Neural cell (in vitro differentiated cells): ENCODE measurements at regions not wholly inside any gene's neighbourhood (a gene's known extent, or its start where the extent isn't known, plus 50 kb on each side); places are given as distances from the start of the nearest gene placed in this dataset.

Source experiments
- H2AFZ ChIP-seq: fragments of 200-600, 300-800 bp; sonication (generic), shearing (Covaris generic); 2 replicates; pipeline ENCODE4 v1.6.0; 2014; ENCODE audit warnings: low read depth, mild to moderate bottlenecking, antibody characterized with exemption, low read length, moderate library complexity
- H3F3A ChIP-seq: fragments of 200-600 bp; shearing (Covaris generic); 2 replicates; pipeline ENCODE4 v1.6.1; 2016; ENCODE audit warnings: mild to moderate bottlenecking, moderate library complexity, mixed read lengths, antibody characterized with exemption, low read length; ENCODE audit not compliant: insufficient read depth, poor library complexity, severe bottlenecking
- H3K27ac ChIP-seq: fragments of 200-600, 300-800 bp; sonication (generic), shearing (Covaris generic); 2 replicates; pipeline ENCODE4 v1.5.1; 2014; ENCODE audit warnings: mild to moderate bottlenecking, low read length, moderate library complexity
- H3K27me3 ChIP-seq: fragments of 300-800, 200-600 bp; sonication (generic), shearing (Covaris generic); 2 replicates; pipeline ENCODE4 v1.6.0; 2014; ENCODE audit warnings: mild to moderate bottlenecking, low read depth, low read length, moderate library complexity; ENCODE audit not compliant: insufficient read depth
- H3K36me3 ChIP-seq: fragments of 300-800, 200-600 bp; sonication (generic), shearing (Covaris generic); 2 replicates; pipeline ENCODE4 v1.5.1; 2014; ENCODE audit warnings: mild to moderate bottlenecking, antibody characterized with exemption, low read length, moderate library complexity; ENCODE audit not compliant: insufficient read depth
- H3K4me2 ChIP-seq: fragments of 300-800, 200-600 bp; sonication (generic), shearing (Covaris generic); 2 replicates; pipeline ENCODE4 v1.6.0; 2014; ENCODE audit warnings: mild to moderate bottlenecking, low read length
- H3K4me3 ChIP-seq: fragments of 300-800, 200-600 bp; sonication (generic), shearing (Covaris generic); 2 replicates; pipeline ENCODE4 v1.5.1; 2014; ENCODE audit warnings: mild to moderate bottlenecking, low read length, moderate library complexity
- H3K79me2 ChIP-seq: fragments of 200-600 bp; shearing (Covaris generic); replicated peaks from 2 replicates; pipeline ENCODE4 v1.6.0; 2014; ENCODE audit warnings: mild to moderate bottlenecking, low read length, moderate library complexity; ENCODE audit not compliant: insufficient read depth
- H3K9ac ChIP-seq: fragments of 300-800, 200-600 bp; sonication (generic), shearing (Covaris generic); 2 replicates; pipeline ENCODE4 v1.6.1; 2016; ENCODE audit warnings: mild to moderate bottlenecking, low read length, mixed read lengths
- H3K9me2 ChIP-seq: fragments of 200-600 bp; shearing (Covaris generic); 2 replicates; pipeline ENCODE4 v1.6.1; 2016; ENCODE audit warnings: mild to moderate bottlenecking, low read length, mixed read lengths; ENCODE audit not compliant: insufficient read depth
- H3K9me3 ChIP-seq: fragments of 200-600, 300-800 bp; sonication (generic), shearing (Covaris generic); 2 replicates; pipeline ENCODE4 v1.6.1; 2016; ENCODE audit warnings: mild to moderate bottlenecking, mixed run types, low read length, moderate library complexity, mixed read lengths
- H4K20me1 ChIP-seq: fragments of 200-600 bp; shearing (Covaris generic); 2 replicates; pipeline ENCODE4 v1.6.1; 2016; ENCODE audit warnings: mild to moderate bottlenecking, mixed run types; ENCODE audit not compliant: insufficient read depth
- EP300 ChIP-seq: fragments of 450-650 bp; conservative IDR thresholded peaks from 2 replicates; pipeline ENCODE4 v1.6.1; 2014; ENCODE audit warnings: antibody characterized with exemption, mild to moderate bottlenecking, moderate library complexity; ENCODE audit not compliant: poor library complexity, severe bottlenecking
- EZH2 ChIP-seq: fragments of 200-600, 300-800 bp; shearing (Covaris generic), sonication (generic); IDR thresholded peaks from 2 replicates; pipeline ENCODE4 v1.6.1; 2014; ENCODE audit warnings: antibody characterized with exemption, low read length, borderline replicate concordance, mild to moderate bottlenecking; ENCODE audit not compliant: insufficient read depth, poor library complexity, severe bottlenecking
- MXI1 ChIP-seq: fragments of 450-650 bp; conservative IDR thresholded peaks from 2 replicates; pipeline ENCODE4 v1.6.1; 2014; ENCODE audit warnings: antibody characterized with exemption, mild to moderate bottlenecking; ENCODE audit not compliant: poor library complexity, severe bottlenecking
- POLR2AphosphoS5 ChIP-seq: IDR thresholded peaks from 2 replicates; pipeline ENCODE4 v1.6.1; 2012
- RAD21 ChIP-seq: fragments of 450-650 bp; conservative IDR thresholded peaks from 2 replicates; pipeline ENCODE4 v1.6.1; 2014; ENCODE audit warnings: antibody characterized with exemption, mild to moderate bottlenecking, moderate library complexity
- SMC3 ChIP-seq: fragments of 450-650 bp; conservative IDR thresholded peaks from 2 replicates; pipeline ENCODE4 v1.6.1; 2014; ENCODE audit warnings: antibody characterized with exemption, mild to moderate bottlenecking, moderate library complexity; ENCODE audit not compliant: poor library complexity
- TAF1 ChIP-seq: IDR thresholded peaks from 2 replicates; pipeline ENCODE4 v1.6.1; 2012; ENCODE audit warnings: low read depth
- TF ChIP-seq, protein P1 (sequence below): IDR thresholded peaks from 2 replicates; pipeline ENCODE4 v1.6.1; 2012; ENCODE audit warnings: borderline replicate concordance
- TF ChIP-seq, protein P2 (sequence below): fragments of 450-650 bp; IDR thresholded peaks from 2 replicates; pipeline ENCODE4 v1.5.1; 2014; ENCODE audit warnings: antibody characterized with exemption, mild to moderate bottlenecking, moderate library complexity; ENCODE audit not compliant: poor library complexity, severe bottlenecking

DNA sequence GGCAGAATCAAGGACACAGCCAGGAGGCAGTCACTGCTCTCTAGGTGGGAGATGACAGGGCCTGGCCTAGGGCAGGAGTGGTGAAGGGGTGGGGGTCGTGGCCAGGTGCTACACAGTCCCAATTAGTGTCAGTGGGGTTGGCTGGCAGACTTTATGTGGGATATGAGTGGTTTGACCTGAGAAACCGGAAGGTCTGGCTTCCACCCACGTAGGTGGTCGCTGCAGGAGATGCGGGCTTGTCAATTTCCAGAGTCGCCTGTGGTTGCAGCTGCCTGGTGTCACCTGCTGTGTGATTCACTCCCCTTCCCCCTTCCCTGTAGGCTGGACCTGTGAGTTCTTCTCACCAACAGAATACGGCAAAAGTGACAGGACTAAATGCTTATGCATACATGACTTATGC, 124.3 kb downstream of the KLF6 start:
- no peak overlapping the region for H3K27ac ChIP-seq
- no peaks in the 10 kb centered on the region for H3K36me3 ChIP-seq
- no peaks in the 10 kb centered on the region for H3K9me3 ChIP-seq
- H3K27me3 ChIP-seq: no peaks in the 10 kb centered on the region
- no peak overlapping the region for H2AFZ ChIP-seq
- H3K79me2 ChIP-seq: no peaks in the 10 kb centered on the region
- no peaks in the 10 kb centered on the region for H3K9me2 ChIP-seq
- no peak overlapping the region for H3K4me3 ChIP-seq
- no peak overlapping the region for H3K4me2 ChIP-seq
- no peaks in the 10 kb centered on the region for H3F3A ChIP-seq
- H4K20me1 ChIP-seq: no peaks in the 10 kb centered on the region
- no peak overlapping the region for H3K9ac ChIP-seq
- TF ChIP-seq RAD21 (no peak), EZH2 (no peak), TAF1 (no peak), SMC3 (no peak), MXI1 (no peak), EP300 (no peak), POLR2AphosphoS5 (no peak)
- TF ChIP-seq, protein P1, sequence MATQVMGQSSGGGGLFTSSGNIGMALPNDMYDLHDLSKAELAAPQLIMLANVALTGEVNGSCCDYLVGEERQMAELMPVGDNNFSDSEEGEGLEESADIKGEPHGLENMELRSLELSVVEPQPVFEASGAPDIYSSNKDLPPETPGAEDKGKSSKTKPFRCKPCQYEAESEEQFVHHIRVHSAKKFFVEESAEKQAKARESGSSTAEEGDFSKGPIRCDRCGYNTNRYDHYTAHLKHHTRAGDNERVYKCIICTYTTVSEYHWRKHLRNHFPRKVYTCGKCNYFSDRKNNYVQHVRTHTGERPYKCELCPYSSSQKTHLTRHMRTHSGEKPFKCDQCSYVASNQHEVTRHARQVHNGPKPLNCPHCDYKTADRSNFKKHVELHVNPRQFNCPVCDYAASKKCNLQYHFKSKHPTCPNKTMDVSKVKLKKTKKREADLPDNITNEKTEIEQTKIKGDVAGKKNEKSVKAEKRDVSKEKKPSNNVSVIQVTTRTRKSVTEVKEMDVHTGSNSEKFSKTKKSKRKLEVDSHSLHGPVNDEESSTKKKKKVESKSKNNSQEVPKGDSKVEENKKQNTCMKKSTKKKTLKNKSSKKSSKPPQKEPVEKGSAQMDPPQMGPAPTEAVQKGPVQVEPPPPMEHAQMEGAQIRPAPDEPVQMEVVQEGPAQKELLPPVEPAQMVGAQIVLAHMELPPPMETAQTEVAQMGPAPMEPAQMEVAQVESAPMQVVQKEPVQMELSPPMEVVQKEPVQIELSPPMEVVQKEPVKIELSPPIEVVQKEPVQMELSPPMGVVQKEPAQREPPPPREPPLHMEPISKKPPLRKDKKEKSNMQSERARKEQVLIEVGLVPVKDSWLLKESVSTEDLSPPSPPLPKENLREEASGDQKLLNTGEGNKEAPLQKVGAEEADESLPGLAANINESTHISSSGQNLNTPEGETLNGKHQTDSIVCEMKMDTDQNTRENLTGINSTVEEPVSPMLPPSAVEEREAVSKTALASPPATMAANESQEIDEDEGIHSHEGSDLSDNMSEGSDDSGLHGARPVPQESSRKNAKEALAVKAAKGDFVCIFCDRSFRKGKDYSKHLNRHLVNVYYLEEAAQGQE: no peak
- TF ChIP-seq, protein P2, sequence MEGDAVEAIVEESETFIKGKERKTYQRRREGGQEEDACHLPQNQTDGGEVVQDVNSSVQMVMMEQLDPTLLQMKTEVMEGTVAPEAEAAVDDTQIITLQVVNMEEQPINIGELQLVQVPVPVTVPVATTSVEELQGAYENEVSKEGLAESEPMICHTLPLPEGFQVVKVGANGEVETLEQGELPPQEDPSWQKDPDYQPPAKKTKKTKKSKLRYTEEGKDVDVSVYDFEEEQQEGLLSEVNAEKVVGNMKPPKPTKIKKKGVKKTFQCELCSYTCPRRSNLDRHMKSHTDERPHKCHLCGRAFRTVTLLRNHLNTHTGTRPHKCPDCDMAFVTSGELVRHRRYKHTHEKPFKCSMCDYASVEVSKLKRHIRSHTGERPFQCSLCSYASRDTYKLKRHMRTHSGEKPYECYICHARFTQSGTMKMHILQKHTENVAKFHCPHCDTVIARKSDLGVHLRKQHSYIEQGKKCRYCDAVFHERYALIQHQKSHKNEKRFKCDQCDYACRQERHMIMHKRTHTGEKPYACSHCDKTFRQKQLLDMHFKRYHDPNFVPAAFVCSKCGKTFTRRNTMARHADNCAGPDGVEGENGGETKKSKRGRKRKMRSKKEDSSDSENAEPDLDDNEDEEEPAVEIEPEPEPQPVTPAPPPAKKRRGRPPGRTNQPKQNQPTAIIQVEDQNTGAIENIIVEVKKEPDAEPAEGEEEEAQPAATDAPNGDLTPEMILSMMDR: no peak

DNA sequence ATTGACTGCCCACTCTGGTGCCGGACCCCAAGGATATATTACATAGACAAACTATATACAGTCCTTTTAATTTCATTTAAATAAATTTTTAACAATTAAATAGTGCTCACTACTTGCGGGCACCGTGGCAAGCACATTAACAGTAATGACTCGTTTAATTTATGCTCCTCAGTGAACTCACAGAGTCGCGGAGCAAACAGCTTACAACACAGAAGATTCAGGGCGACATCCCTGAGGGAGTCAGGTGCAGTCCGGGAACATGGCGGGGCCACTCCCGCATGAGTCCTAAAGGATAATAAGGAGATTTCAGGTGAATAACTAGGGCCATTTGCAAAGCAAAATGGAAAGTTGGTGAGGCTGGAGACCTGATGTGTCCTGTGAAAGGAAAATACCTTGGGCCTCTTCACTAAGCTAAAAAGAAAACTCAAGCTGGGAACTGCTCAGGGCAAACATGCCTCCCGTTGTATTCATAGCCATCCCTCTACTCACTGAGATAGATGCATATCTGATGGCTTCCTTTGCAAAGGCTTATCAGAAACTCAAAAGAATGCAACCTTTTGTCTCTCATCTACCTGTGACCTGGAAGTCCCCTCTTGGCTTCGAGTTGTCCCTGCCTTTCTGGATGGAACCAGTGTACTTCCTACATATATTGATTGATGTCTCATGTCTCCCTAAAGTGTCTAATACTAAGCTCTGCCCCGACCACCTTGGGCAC, 125.6 kb downstream of the KLF6 start:
- no peaks in the 10 kb centered on the region for H3K9me3 ChIP-seq
- no peak overlapping the region for H3K4me2 ChIP-seq
- TF ChIP-seq MXI1 (no peak), POLR2AphosphoS5 (no peak), TAF1 (no peak), EZH2 (no peak), EP300 (no peak), SMC3 (no peak), RAD21 (no peak)
- TF ChIP-seq, protein P1: no peak
- TF ChIP-seq, protein P2: no peak
- H3K36me3 ChIP-seq: no peaks in the 10 kb centered on the region
- H2AFZ ChIP-seq: no peak overlapping the region
- no peaks in the 10 kb centered on the region for H3K27me3 ChIP-seq
- no peaks in the 10 kb centered on the region for H3K79me2 ChIP-seq
- H3K9me2 ChIP-seq: no peaks in the 10 kb centered on the region
- H3F3A ChIP-seq: no peaks in the 10 kb centered on the region
- H3K9ac ChIP-seq: no peak overlapping the region
- H4K20me1 ChIP-seq: no peaks in the 10 kb centered on the region
- no peak overlapping the region for H3K27ac ChIP-seq
- no peak overlapping the region for H3K4me3 ChIP-seq
